K562 (cell line): ENCODE measurements at regions not wholly inside any gene's neighbourhood (a gene's known extent, or its start where the extent isn't known, plus 50 kb on each side); places are given as distances from the start of the nearest gene placed in this dataset.

Experiments used
- ATAC-seq: fragments of 200-7000 bp; cut with Tn5 transposase; 3 replicates; pipeline ENCODE4 v1.9.1; 2020; ENCODE audit warnings: moderate library complexity
- BruUV-seq: library from RNA; stranded (reverse); fragments of 400-500 nt; replicated peaks from 2 replicates; lab custom pipeline; 2021; lab: Mats Ljungman, UMichigan
- CTCF ChIA-PET: fragments of 300-600 bp; formaldehyde crosslinking; extraction: SDS; loops from one replicate; lab custom pipeline; 2021; ENCODE audit warnings: low intra/inter-chr PET ratio; lab: Yijun Ruan, JAX
- POLR2A ChIA-PET: fragments of 300-600, 350-650 bp; sonication (Branson Sonifier 250); formaldehyde crosslinking; extraction: SDS; loops from one replicate; lab custom pipeline; 2021; ENCODE audit warnings: antibody characterized with exemption, inconsistent platforms; lab: Yijun Ruan, JAX
- DNase-seq, 4 experiments: peaks; one replicate each; pipeline versions ENCODE4 v3.0.0 to v3.0.0-alpha.2; 2011 to 2018; ENCODE audit warnings: low spot score in 3 of 4, mixed read lengths in 3 of 4; ENCODE audit errors: extremely low read depth in 1 of 4
- FAIRE-seq: peaks from 2 replicates; lab custom pipeline; 2011; peaks lifted over from hg19 to GRCh38; lab: Jason Lieb, UNC
- H2AFZ ChIP-seq: 2 replicates; pipeline ENCODE4 v1.6.0; 2011; ENCODE audit warnings: low read depth, low read length, control low read depth, inconsistent platforms
- H3K27ac ChIP-seq: fragments of 200-600 bp; 3 replicates; pipeline ENCODE4 v1.8.0; 2011; ENCODE audit warnings: low read depth, mild to moderate bottlenecking, control low read depth, inconsistent platforms, low read length, moderate library complexity, mixed read lengths; ENCODE audit errors: extremely low read depth
- H3K27me3 ChIP-seq, 2 experiments: fragments of 300-600 bp in 1 of 2; 2 replicates in 1 of 2; 3 replicates in 1 of 2; pipeline versions ENCODE4 v1.6.0 to v1.8.0; 2011; ENCODE audit warnings: inconsistent platforms in 2 of 2, low read length in 2 of 2, mild to moderate bottlenecking in 1 of 2, mixed read lengths in 1 of 2, moderate library complexity in 1 of 2; ENCODE audit not compliant: control insufficient read depth in 2 of 2, insufficient read depth in 2 of 2
- H3K36me3 ChIP-seq: fragments of 300-600 bp; 3 replicates; pipeline ENCODE4 v1.8.0; 2011; ENCODE audit warnings: mild to moderate bottlenecking, low read length, inconsistent platforms; ENCODE audit not compliant: control insufficient read depth, insufficient read depth
- H3K4me1 ChIP-seq, 2 experiments: fragments of 200-600 bp in 1 of 2; replicated peaks in 1 of 2; 2 replicates in 1 of 2; 3 replicates in 1 of 2; pipeline versions ENCODE4 v1.5.1 to v1.8.0; 2011; ENCODE audit warnings: inconsistent platforms in 2 of 2, low read length in 2 of 2, mild to moderate bottlenecking in 1 of 2, mixed read lengths in 1 of 2, moderate library complexity in 1 of 2; ENCODE audit not compliant: control insufficient read depth in 2 of 2, insufficient read depth in 2 of 2
- H3K4me2 ChIP-seq: 2 replicates; pipeline ENCODE4 v1.6.1; 2011; ENCODE audit warnings: low read length, control low read depth, inconsistent platforms, mixed read lengths; ENCODE audit not compliant: insufficient read depth
- H3K4me3 ChIP-seq: fragments of 200-600 bp; sonication (generic), shearing (Covaris generic); 2 replicates; pipeline ENCODE4 v1.5.1; 2016; ENCODE audit warnings: control low read depth, inconsistent platforms
- H3K79me2 ChIP-seq: fragments of 200-600 bp; 3 replicates; pipeline ENCODE4 v1.8.0; 2011; ENCODE audit warnings: low read length, inconsistent platforms; ENCODE audit not compliant: control insufficient read depth, insufficient read depth
- H3K9ac ChIP-seq, 2 experiments: 2 replicates each; pipeline versions ENCODE4 v1.6.0 to v1.6.1; 2011; ENCODE audit warnings: low read depth in 2 of 2, low read length in 2 of 2, control low read depth in 1 of 2, inconsistent platforms in 1 of 2, mild to moderate bottlenecking in 1 of 2, mixed read lengths in 1 of 2; ENCODE audit not compliant: insufficient read depth in 1 of 2
- H3K9me1 ChIP-seq: one replicate; pipeline ENCODE4 v1.6.0; 2011; ENCODE audit warnings: inconsistent platforms, mild to moderate bottlenecking, low read length, moderate library complexity; ENCODE audit not compliant: control insufficient read depth, insufficient read depth
- H3K9me3 ChIP-seq: replicated peaks from 2 replicates; pipeline ENCODE4 v1.5.1; 2011; ENCODE audit warnings: low read depth, low read length, inconsistent platforms; ENCODE audit not compliant: control insufficient read depth, insufficient read depth
- H4K20me1 ChIP-seq: replicated peaks from 2 replicates; pipeline ENCODE4 v1.6.1; 2011; ENCODE audit warnings: low read length, inconsistent platforms, mixed read lengths; ENCODE audit not compliant: control insufficient read depth, insufficient read depth
- BDP1 ChIP-seq: IDR thresholded peaks from 3 replicates; pipeline ENCODE4 v1.6.1; 2011; ENCODE audit not compliant: insufficient read length, insufficient read depth
- CBX8 ChIP-seq: fragments of 200-600 bp; sonication (generic); IDR thresholded peaks from 2 replicates; pipeline ENCODE4 v1.6.1; 2012; ENCODE audit warnings: borderline replicate concordance, mixed run types, low read depth, mild to moderate bottlenecking, moderate library complexity, mixed read lengths, low read length, control low read depth, inconsistent platforms; ENCODE audit not compliant: poor library complexity, severe bottlenecking; ENCODE audit errors: extremely low read depth
- CREB1 ChIP-seq, 2 experiments: sonication (generic) in 1 of 2; formaldehyde crosslinking in 1 of 2; IDR thresholded peaks; 2 replicates each; pipeline versions ENCODE4 v1.6.1 to v1.8.0; 2012 to 2022; ENCODE audit warnings: inconsistent platforms in 1 of 2, mild to moderate bottlenecking in 1 of 2, missing genetic modification reagents in 1 of 2, moderate library complexity in 1 of 2
- FOXM1 ChIP-seq, 2 experiments: fragments of 450-650 bp in 1 of 2; sonication (generic) in 1 of 2; formaldehyde crosslinking in 1 of 2; IDR thresholded peaks; 2 replicates each; pipeline versions ENCODE4 v1.6.1 to v1.9.0; 2017 to 2022; ENCODE audit warnings: low read depth in 2 of 2, mild to moderate bottlenecking in 2 of 2, missing genetic modification reagents in 1 of 2, moderate library complexity in 1 of 2
- GATA2 ChIP-seq: sonication (generic); formaldehyde crosslinking; IDR thresholded peaks from 2 replicates; pipeline ENCODE4 v1.4.0; 2020; ENCODE audit warnings: mild to moderate bottlenecking, missing genetic modification reagents
- KDM2B ChIP-seq: fragments of 250-450 bp; sonication (Bioruptor Pico); IDR thresholded peaks from 2 replicates; pipeline ENCODE4 v1.8.0; 2021; ENCODE audit warnings: mild to moderate bottlenecking, moderate library complexity
- LARP7 ChIP-seq: fragments of 450-650 bp; IDR thresholded peaks from 2 replicates; pipeline ENCODE4 v1.6.1; 2016
- NCOR1 ChIP-seq: fragments of 450-650 bp; IDR thresholded peaks from 2 replicates; pipeline ENCODE4 v1.6.1; 2016; ENCODE audit warnings: mild to moderate bottlenecking, moderate library complexity
- NR2C1 ChIP-seq, 2 experiments: fragments of 450-650 bp; IDR thresholded peaks; 2 replicates each; pipeline ENCODE4 v1.6.1; 2017; ENCODE audit warnings: mild to moderate bottlenecking in 2 of 2, antibody characterized with exemption in 1 of 2, inconsistent platforms in 1 of 2, missing compliant biosample characterization in 1 of 2, missing genetic modification characterization in 1 of 2
- POLR3A ChIP-seq: IDR thresholded peaks from 2 replicates; pipeline ENCODE4 v1.6.1; 2011; ENCODE audit warnings: borderline replicate concordance, mild to moderate bottlenecking, moderate library complexity; ENCODE audit not compliant: insufficient read length, insufficient read depth; ENCODE audit errors: extremely low read depth
- SMAD1 ChIP-seq: fragments of 150-350 bp; IDR thresholded peaks from 2 replicates; pipeline ENCODE4 v1.6.1; 2014; ENCODE audit warnings: low read length, low read depth; ENCODE audit not compliant: partially characterized antibody
- SP1 ChIP-seq: sonication (generic); formaldehyde crosslinking; IDR thresholded peaks from 2 replicates; pipeline ENCODE4 v1.8.1; 2022; ENCODE audit warnings: mild to moderate bottlenecking, missing genetic modification reagents
- TCF7L2 ChIP-seq: fragments of 150-350 bp; IDR thresholded peaks from 2 replicates; pipeline ENCODE4 v1.6.1; 2016; ENCODE audit warnings: low read depth, mild to moderate bottlenecking, low read length, moderate library complexity
- ZNF175 ChIP-seq: fragments of 200-800 bp; sonication (Bioruptor generic); IDR thresholded peaks from 2 replicates; pipeline ENCODE4 v1.6.1; 2016; ENCODE audit warnings: low read depth, mild to moderate bottlenecking, missing genetic modification characterization, missing compliant biosample characterization
- ZNF431 ChIP-seq: sonication (generic); formaldehyde crosslinking; IDR thresholded peaks from 2 replicates; pipeline ENCODE4 v1.8.0; 2022; ENCODE audit warnings: mild to moderate bottlenecking, missing genetic modification reagents
- WGBS: fragments of 100-300 bp; shearing (Covaris generic); methylation state at CpG from one replicate; pipeline ENCODE4 v1.1.6; 2016; ENCODE audit warnings: low coverage, mixed read lengths; ENCODE audit not compliant: insufficient coverage; ENCODE audit errors: missing lambda C conversion rate; 5-methylcytosine and 5-hydroxymethylcytosine counted together
- in situ Hi-C: fragments of 300-500 bp; cut with MboI; formaldehyde crosslinking; loops from 4 replicates; pipeline ENCODE4 v1.15.0; 2018; ENCODE audit warnings: inconsistent platforms, mixed read lengths
- intact Hi-C: fragments of 100-400 bp; cut with micrococcal nuclease; formaldehyde crosslinking; loops from 2 replicates; pipeline ENCODE4 v1.14.2; 2022
- TF ChIP-seq, protein P1 (sequence below), 2 experiments: fragments of 450-650 bp in 1 of 2; sonication (generic) in 1 of 2; formaldehyde crosslinking; conservative IDR thresholded peaks; 2 replicates each; pipeline versions ENCODE4 v1.4.0 to v1.8.1; 2020 to 2022; ENCODE audit warnings: mild to moderate bottlenecking in 1 of 2, missing genetic modification reagents in 1 of 2
- TF ChIP-seq, protein P2 (sequence below): sonication (generic); formaldehyde crosslinking; IDR thresholded peaks from 2 replicates; pipeline ENCODE4 v1.8.1; 2023; ENCODE audit warnings: mild to moderate bottlenecking, missing genetic modification reagents
- TF ChIP-seq, protein P3 (sequence below): IDR thresholded peaks from 2 replicates; pipeline ENCODE4 v1.6.1; 2012; ENCODE audit warnings: low read depth, low read length, improper control_type of control experiment, borderline replicate concordance

DNA sequence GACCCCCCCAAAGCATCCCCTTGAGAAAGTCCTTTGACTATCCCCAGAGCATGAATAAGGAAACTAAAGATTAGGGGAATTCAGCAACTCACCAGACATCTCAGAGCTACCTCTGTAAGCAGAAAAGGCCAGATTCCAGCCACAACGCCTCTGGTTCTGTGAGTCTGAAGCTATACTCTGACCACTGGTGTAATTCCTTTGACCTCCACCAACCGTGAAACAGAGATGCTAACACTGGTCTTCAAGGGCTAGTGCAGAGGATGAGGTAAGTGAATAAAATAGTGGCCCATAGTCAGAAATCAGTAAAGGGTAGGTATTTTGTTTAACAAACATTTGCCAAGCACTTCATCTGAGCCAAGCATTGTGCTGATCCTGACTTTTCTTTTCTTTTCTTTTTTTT, 353.4 kb downstream of the NPIPA8 start:
- no peak overlapping the region for H2AFZ ChIP-seq
- no TSS peak for BruUV-seq
- no peak overlapping the region for H3K4me2 ChIP-seq
- H3K36me3 ChIP-seq: no peaks in the 10 kb centered on the region
- no peaks in the 10 kb centered on the region for H3K79me2 ChIP-seq
- H3K4me1 ChIP-seq: no peaks in the 10 kb centered on the region
- no peak for TF ChIP-seq CBX8
- TF ChIP-seq GATA2 (CRISPR knock-in tag): no peak
- TF ChIP-seq LARP7: no peak
- TF ChIP-seq FOXM1 (IDR thresholded peaks at IDR 0.05; ENCODE audit: low read depth): no peak
- TF ChIP-seq FOXM1 (CRISPR knock-in tag; IDR thresholded peaks at IDR 0.05; ENCODE audit: low read depth): no peak
- TF ChIP-seq KDM2B: no peak
- no peak for TF ChIP-seq NCOR1
- TF ChIP-seq, protein P1, sequence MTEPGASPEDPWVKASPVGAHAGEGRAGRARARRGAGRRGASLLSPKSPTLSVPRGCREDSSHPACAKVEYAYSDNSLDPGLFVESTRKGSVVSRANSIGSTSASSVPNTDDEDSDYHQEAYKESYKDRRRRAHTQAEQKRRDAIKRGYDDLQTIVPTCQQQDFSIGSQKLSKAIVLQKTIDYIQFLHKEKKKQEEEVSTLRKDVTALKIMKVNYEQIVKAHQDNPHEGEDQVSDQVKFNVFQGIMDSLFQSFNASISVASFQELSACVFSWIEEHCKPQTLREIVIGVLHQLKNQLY (CRISPR knock-in tag; conservative IDR thresholded peaks at IDR 0.05): no peak
- TF ChIP-seq CREB1 (IDR thresholded peaks at IDR 0.05): no peak
- TF ChIP-seq CREB1 (CRISPR knock-in tag; IDR thresholded peaks at IDR 0.05): no peak
- TF ChIP-seq ZNF175 (CRISPR knock-in tag): no peak
- TF ChIP-seq ZNF431: no peak
- TF ChIP-seq BDP1: no peak
- TF ChIP-seq SMAD1: no peak
- TF ChIP-seq, protein P2, sequence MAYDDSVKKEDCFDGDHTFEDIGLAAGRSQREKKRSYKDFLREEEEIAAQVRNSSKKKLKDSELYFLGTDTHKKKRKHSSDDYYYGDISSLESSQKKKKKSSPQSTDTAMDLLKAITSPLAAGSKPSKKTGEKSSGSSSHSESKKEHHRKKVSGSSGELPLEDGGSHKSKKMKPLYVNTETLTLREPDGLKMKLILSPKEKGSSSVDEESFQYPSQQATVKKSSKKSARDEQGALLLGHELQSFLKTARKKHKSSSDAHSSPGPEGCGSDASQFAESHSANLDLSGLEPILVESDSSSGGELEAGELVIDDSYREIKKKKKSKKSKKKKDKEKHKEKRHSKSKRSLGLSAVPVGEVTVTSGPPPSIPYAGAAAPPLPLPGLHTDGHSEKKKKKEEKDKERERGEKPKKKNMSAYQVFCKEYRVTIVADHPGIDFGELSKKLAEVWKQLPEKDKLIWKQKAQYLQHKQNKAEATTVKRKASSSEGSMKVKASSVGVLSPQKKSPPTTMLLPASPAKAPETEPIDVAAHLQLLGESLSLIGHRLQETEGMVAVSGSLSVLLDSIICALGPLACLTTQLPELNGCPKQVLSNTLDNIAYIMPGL (CRISPR knock-in tag): no peak
- TF ChIP-seq, protein P3, sequence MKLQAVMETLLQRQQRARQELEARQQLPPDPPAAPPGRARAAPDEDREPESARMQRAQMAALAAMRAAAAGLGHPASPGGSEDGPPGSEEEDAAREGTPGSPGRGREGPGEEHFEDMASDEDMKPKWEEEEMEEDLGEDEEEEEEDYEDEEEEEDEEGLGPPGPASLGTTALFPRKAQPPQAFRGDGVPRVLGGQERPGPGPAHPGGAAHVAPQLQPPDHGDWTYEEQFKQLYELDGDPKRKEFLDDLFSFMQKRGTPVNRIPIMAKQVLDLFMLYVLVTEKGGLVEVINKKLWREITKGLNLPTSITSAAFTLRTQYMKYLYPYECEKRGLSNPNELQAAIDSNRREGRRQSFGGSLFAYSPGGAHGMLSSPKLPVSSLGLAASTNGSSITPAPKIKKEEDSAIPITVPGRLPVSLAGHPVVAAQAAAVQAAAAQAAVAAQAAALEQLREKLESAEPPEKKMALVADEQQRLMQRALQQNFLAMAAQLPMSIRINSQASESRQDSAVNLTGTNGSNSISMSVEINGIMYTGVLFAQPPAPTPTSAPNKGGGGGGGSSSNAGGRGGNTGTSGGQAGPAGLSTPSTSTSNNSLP: no peak
- no peak for TF ChIP-seq NR2C1 (IDR thresholded peaks at IDR 0.05)
- no peak for TF ChIP-seq NR2C1 (tag; IDR thresholded peaks at IDR 0.05)
- no peak for TF ChIP-seq POLR3A
- no peak for TF ChIP-seq TCF7L2
- no peak for TF ChIP-seq SP1 (CRISPR knock-in tag)
- in situ Hi-C loops: no loop called here
- ATAC-seq (peak; percentile 55; the same call in 1 of the 3 replicates), DNase-seq (no peak), FAIRE-seq (no peak)
- H3K9me3 ChIP-seq: no peaks in the 10 kb centered on the region
- H4K20me1 ChIP-seq: peaks cover 5% of the 10 kb centered on the region; the same call in 1 of the 2 replicates
- ChIA-PET CTCF (no interaction called here), POLR2A (interaction anchor here (0.9 kb wide), 1 partner anchor 21 kb away, joined by 3 read pairs; no protein-coding TSS in a partner anchor)
- no peaks in the 10 kb centered on the region for H3K9me1 ChIP-seq
- WGBS: 30% methylated on average over 2 of the region's 2 CpGs
- H3K4me3 ChIP-seq: no peak overlapping the region
- no peak overlapping the region for H3K27ac ChIP-seq
- H3K9ac ChIP-seq: no peak overlapping the region
- intact Hi-C loops: no loop called here
- peaks cover 2 to 3% of the 10 kb centered on the region in 2 experiments; a peak in 1 of 5 replicates for H3K27me3 ChIP-seq
